Endodermal cell (in vitro differentiated cells): ENCODE measurements at regions not wholly inside any gene's neighbourhood (a gene's known extent, or its start where the extent isn't known, plus 50 kb on each side); places are given as distances from the start of the nearest gene placed in this dataset.

Experiments used
- DNase-seq: peaks from one replicate; pipeline ENCODE4 v3.0.0-alpha.2; 2017
- H3K27ac ChIP-seq: 2 replicates; pipeline ENCODE4 v1.5.1; 2013; ENCODE audit warnings: mild to moderate bottlenecking, low read depth, low read length, moderate library complexity
- H3K27me3 ChIP-seq: 2 replicates; pipeline ENCODE4 v1.6.1; 2013; ENCODE audit warnings: mild to moderate bottlenecking, low read length, moderate library complexity; ENCODE audit not compliant: insufficient read depth, control insufficient read depth, poor library complexity, severe bottlenecking
- H3K36me3 ChIP-seq: 2 replicates; pipeline ENCODE4 v1.7.0; 2013; ENCODE audit warnings: mild to moderate bottlenecking, low read length, moderate library complexity; ENCODE audit not compliant: control insufficient read depth, insufficient read depth
- H3K4me1 ChIP-seq: one replicate; pipeline ENCODE4 v1.7.0; 2013; ENCODE audit warnings: low read length; ENCODE audit not compliant: control insufficient read depth, insufficient read depth
- H3K4me3 ChIP-seq: 2 replicates; pipeline ENCODE4 v1.5.1; 2013; ENCODE audit warnings: mild to moderate bottlenecking, low read length, moderate library complexity
- H3K9ac ChIP-seq: 2 replicates; pipeline ENCODE4 v1.6.1; 2013; ENCODE audit warnings: mild to moderate bottlenecking, low read length, moderate library complexity; ENCODE audit not compliant: poor library complexity, severe bottlenecking; ENCODE audit errors: extremely low read depth
- H3K9me3 ChIP-seq: 2 replicates; pipeline ENCODE4 v1.6.1; 2013; ENCODE audit warnings: mild to moderate bottlenecking, low read length, moderate library complexity; ENCODE audit not compliant: control insufficient read depth
- H3K27ac Mint-ChIP-seq: 2 replicates; pipeline ENCODE4 v1.8.0; 2020; ENCODE audit warnings: mixed read lengths
- H3K27me3 Mint-ChIP-seq: 2 replicates; pipeline ENCODE4 v1.8.0; 2021; ENCODE audit warnings: mild to moderate bottlenecking, mixed read lengths; ENCODE audit not compliant: insufficient read depth
- H3K36me3 Mint-ChIP-seq: 2 replicates; pipeline ENCODE4 v1.8.0; 2020; ENCODE audit warnings: low read depth, mixed read lengths
- H3K4me1 Mint-ChIP-seq: 2 replicates; pipeline ENCODE4 v1.8.0; 2020; ENCODE audit warnings: mixed read lengths
- H3K4me3 Mint-ChIP-seq: 2 replicates; pipeline ENCODE4 v1.8.0; 2020; ENCODE audit warnings: mild to moderate bottlenecking, moderate library complexity, mixed read lengths
- H3K9me3 Mint-ChIP-seq: 2 replicates; pipeline ENCODE4 v1.8.0; 2020; ENCODE audit warnings: mild to moderate bottlenecking, mixed read lengths
- CTCF ChIP-seq: fragments of 200-600 bp; sonication (generic); conservative IDR thresholded peaks from 2 replicates; pipeline ENCODE4 v1.5.0; 2021; ENCODE audit warnings: antibody characterized with exemption, mild to moderate bottlenecking
- WGBS, 2 experiments: methylation state at CpG; one replicate each; pipeline versions ENCODE4 v1.1.5 to v1.1.7; 2013; ENCODE audit warnings: missing lambda C conversion rate in 2 of 2, mixed read lengths in 1 of 2; ENCODE audit not compliant: insufficient coverage in 1 of 2, insufficient read length in 1 of 2; 5-methylcytosine and 5-hydroxymethylcytosine counted together

- no peaks in the 10 kb centered on the region for H3K36me3 Mint-ChIP-seq
- no peak overlapping the region for H3K27ac Mint-ChIP-seq
- no peaks in the 10 kb centered on the region for H3K9me3 ChIP-seq
- no peaks in the 10 kb centered on the region for H3K27me3 ChIP-seq
- peak; percentile 50 for DNase-seq
- H3K4me3 ChIP-seq: no peak overlapping the region
- H3K27ac ChIP-seq: no peak overlapping the region
- peaks cover 16% of the 10 kb centered on the region for H3K4me1 Mint-ChIP-seq
- WGBS, 2 experiments: 45% methylated on average over 3 of the region's 3 CpGs; no CpG with 5 or more reads in 1 of the 2 experiments
- no peak for TF ChIP-seq CTCF
- no peak overlapping the region for H3K9ac ChIP-seq
- H3K36me3 ChIP-seq: no peaks in the 10 kb centered on the region
- no peaks in the 10 kb centered on the region for H3K9me3 Mint-ChIP-seq
- H3K4me3 Mint-ChIP-seq: no peak overlapping the region
- no peaks in the 10 kb centered on the region for H3K27me3 Mint-ChIP-seq
- peaks cover 6% of the 10 kb centered on the region for H3K4me1 ChIP-seq
Measured at GRCh38 chr13:56314765-56315164, 826.0 kb upstream of the PRR20A start.

- no peaks in the 10 kb centered on the region for H3K27me3 Mint-ChIP-seq
- H3K4me3 Mint-ChIP-seq: no peak overlapping the region
- H3K4me1 Mint-ChIP-seq: peaks cover 16% of the 10 kb centered on the region
- Histone ChIP-seq H3K4me3 (no peak overlapping the region), H3K4me1 (peaks cover 6% of the 10 kb centered on the region), H3K9ac (no peak overlapping the region), H3K27me3 (no peaks in the 10 kb centered on the region), H3K36me3 (no peaks in the 10 kb centered on the region), H3K9me3 (no peaks in the 10 kb centered on the region), H3K27ac (no peak overlapping the region)
- no peaks in the 10 kb centered on the region for H3K9me3 Mint-ChIP-seq
- DNase-seq: peak; percentile 48
- WGBS, 2 experiments: 88 to 100% methylated on average over 1 to 2 of the region's 2 CpGs
- H3K27ac Mint-ChIP-seq: no peak overlapping the region
- no peaks in the 10 kb centered on the region for H3K36me3 Mint-ChIP-seq
- no peak for TF ChIP-seq CTCF
Measured at GRCh38 chr13:56317841-56318240, 822.9 kb upstream of the PRR20A start.

GRCh38 chr13:56332671-56333070 is 808.0 kb upstream of the PRR20A start:
- Mint-ChIP-seq H3K27ac (no peak overlapping the region), H3K36me3 (no peaks in the 10 kb centered on the region), H3K4me1 (peaks cover 1% of the 10 kb centered on the region), H3K9me3 (no peaks in the 10 kb centered on the region), H3K27me3 (peaks cover 8% of the 10 kb centered on the region), H3K4me3 (no peak overlapping the region)
- Histone ChIP-seq H3K9ac (no peak overlapping the region), H3K27me3 (no peaks in the 10 kb centered on the region), H3K9me3 (no peaks in the 10 kb centered on the region), H3K4me3 (no peak overlapping the region), H3K36me3 (no peaks in the 10 kb centered on the region), H3K27ac (no peak overlapping the region), H3K4me1 (no peaks in the 10 kb centered on the region)
- no peak for TF ChIP-seq CTCF
- no peak for DNase-seq
